ENCODE measurements at regions not wholly inside any gene's neighbourhood (a gene's known extent, or its start where the extent isn't known, plus 50 kb on each side); places are given as distances from the start of the nearest gene placed in this dataset.

DNA sequence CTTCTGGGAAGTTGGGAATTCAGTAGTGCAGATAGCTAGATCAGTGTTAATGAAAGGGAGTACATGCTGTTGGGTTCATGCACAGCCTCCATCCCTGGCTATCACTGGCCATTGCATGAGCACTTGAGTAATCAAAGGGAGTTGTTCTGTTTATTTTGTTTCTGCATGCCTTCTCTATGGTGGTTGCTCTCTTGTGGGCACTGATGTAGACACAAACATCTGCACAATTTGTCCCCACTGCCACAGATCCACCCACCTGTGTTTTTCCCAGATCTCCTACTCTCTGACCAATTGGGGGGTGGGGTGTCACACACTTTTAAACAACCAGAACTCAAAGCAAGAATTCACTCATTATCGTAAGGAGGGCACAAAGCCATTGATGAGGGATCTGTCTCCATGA, 89.7 kb upstream of the DHRS4 start:
- no peak overlapping the region for H3K27ac ChIP-seq (ENCODE audit: low read depth, low read length)
- H3K9me3 ChIP-seq (ENCODE audit: low read length), result no peaks in the 10 kb centered on the region
- no peak overlapping the region for H3K4me3 ChIP-seq (ENCODE audit: low read depth in 1 of 2, low read length in 2 of 2)
- no peaks in the 10 kb centered on the region for H3K4me1 ChIP-seq (ENCODE audit: insufficient read depth, low read length)
- H3K27me3 ChIP-seq (ENCODE audit: control insufficient read depth in 1 of 2, insufficient read depth in 2 of 2, low read length in 2 of 2), result no peaks in the 10 kb centered on the region
- H3K9ac ChIP-seq (ENCODE audit: low read length), result no peak overlapping the region
- no peaks in the 10 kb centered on the region for H3K36me3 ChIP-seq (ENCODE audit: insufficient read depth, low read length)

DNA sequence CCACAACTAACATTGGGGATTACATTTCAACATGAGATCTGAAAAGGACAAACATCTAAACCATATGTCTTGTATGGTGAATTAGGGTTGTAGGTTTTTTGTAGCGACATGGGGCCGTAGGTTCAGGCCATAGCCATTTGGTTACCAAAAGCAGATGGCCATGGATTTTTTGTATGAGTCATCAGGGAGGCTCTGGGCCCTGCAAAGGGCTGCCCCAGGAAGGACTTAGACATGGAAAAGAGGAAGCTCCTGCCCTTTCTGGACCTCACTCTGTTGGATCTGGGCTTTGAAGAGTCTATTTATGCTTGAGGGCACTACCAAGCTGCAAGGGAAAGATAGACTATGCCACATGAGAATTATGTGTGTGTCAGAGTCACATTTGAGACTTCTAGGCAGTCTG, 89.3 kb upstream of the DHRS4 start:
- Histone ChIP-seq H3K27ac (ENCODE audit: low read depth, low read length) (no peak overlapping the region), H3K36me3 (ENCODE audit: insufficient read depth, low read length) (no peaks in the 10 kb centered on the region), H3K9ac (ENCODE audit: low read length) (no peak overlapping the region), H3K4me1 (ENCODE audit: insufficient read depth, low read length) (no peaks in the 10 kb centered on the region), H3K4me3 (ENCODE audit: low read depth in 1 of 2, low read length in 2 of 2) (no peak overlapping the region), H3K9me3 (ENCODE audit: low read length) (no peaks in the 10 kb centered on the region), H3K27me3 (ENCODE audit: control insufficient read depth in 1 of 2, insufficient read depth in 2 of 2, low read length in 2 of 2) (no peaks in the 10 kb centered on the region)

DNA sequence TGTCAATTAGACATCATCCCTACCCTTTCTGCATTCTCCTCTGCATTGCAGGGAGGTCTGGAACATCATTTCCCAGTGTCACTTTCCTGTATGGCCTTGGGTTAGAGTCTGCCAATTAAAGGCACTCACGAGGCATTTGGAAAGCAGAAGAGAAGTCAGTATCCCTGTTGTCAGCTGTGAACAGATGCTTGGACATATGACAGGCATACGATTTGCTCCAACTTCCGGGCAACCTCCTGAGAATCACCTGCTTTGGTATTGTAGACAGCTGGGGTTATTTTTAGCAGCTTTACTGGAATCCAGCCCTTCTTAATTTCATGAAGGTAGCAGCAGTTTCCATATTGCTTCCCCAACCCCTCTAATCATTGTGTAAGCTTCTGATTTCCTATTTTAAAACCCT, 88.7 kb upstream of the DHRS4 start:
- H3K36me3 ChIP-seq (ENCODE audit: insufficient read depth, low read length), result no peaks in the 10 kb centered on the region
- H3K9me3 ChIP-seq (ENCODE audit: low read length), result no peaks in the 10 kb centered on the region
- H3K4me1 ChIP-seq (ENCODE audit: insufficient read depth, low read length), result no peaks in the 10 kb centered on the region
- no peak overlapping the region for H3K9ac ChIP-seq (ENCODE audit: low read length)
- H3K27me3 ChIP-seq (ENCODE audit: control insufficient read depth in 1 of 2, insufficient read depth in 2 of 2, low read length in 2 of 2), result no peaks in the 10 kb centered on the region
- no peak overlapping the region for H3K4me3 ChIP-seq (ENCODE audit: low read depth in 1 of 2, low read length in 2 of 2)
- no peak overlapping the region for H3K27ac ChIP-seq (ENCODE audit: low read depth, low read length)

DNA sequence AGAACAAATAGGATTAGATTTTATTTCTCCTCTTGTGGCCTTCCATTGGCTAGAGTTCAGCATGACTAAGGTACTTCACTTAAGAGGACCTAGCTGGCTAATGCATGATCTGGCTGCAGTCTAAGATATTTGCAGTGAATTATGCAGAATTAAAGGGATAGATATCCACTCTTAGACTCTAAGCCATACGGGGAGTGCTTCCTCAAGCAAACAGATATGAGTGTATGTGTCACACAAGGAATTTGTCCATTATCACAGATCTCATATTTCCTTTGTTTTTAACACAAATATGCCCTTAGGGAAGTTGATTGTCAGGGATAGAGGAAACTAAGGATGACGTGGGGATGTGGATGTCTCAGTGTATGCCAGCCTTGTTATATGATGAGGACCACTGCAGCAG, 88.1 kb upstream of the DHRS4 start:
- no peak overlapping the region for H3K9ac ChIP-seq (ENCODE audit: low read length)
- H3K4me1 ChIP-seq (ENCODE audit: insufficient read depth, low read length), result no peaks in the 10 kb centered on the region
- no peaks in the 10 kb centered on the region for H3K27me3 ChIP-seq (ENCODE audit: control insufficient read depth in 1 of 2, insufficient read depth in 2 of 2, low read length in 2 of 2)
- no peak overlapping the region for H3K4me3 ChIP-seq (ENCODE audit: low read depth in 1 of 2, low read length in 2 of 2)
- H3K36me3 ChIP-seq (ENCODE audit: insufficient read depth, low read length), result no peaks in the 10 kb centered on the region
- H3K9me3 ChIP-seq (ENCODE audit: low read length), result no peaks in the 10 kb centered on the region
- no peak overlapping the region for H3K27ac ChIP-seq (ENCODE audit: low read depth, low read length)

DNA sequence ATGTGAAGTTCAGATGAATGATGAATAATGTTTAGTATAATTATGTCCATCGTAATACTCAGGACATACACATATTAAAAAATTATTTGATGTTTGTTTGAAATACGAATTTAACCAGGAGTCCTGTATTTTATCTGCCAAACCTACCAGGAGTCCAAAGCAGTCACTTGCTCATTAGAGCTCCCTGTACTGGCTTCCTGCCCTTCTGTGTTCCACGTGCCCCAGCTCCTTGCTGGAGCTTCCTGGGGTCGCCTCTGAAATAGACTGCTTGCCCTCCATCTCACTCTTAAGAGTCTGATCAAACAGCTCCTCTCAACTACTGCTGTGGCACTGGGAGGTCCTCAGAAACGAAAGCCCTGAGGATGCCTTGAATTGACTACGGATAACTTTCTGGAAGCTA, 87.3 kb upstream of the DHRS4 start:
- Histone ChIP-seq H3K36me3 (ENCODE audit: insufficient read depth, low read length) (no peaks in the 10 kb centered on the region), H3K27me3 (ENCODE audit: control insufficient read depth in 1 of 2, insufficient read depth in 2 of 2, low read length in 2 of 2) (no peaks in the 10 kb centered on the region), H3K9me3 (ENCODE audit: low read length) (no peaks in the 10 kb centered on the region), H3K9ac (ENCODE audit: low read length) (no peak overlapping the region), H3K4me3 (ENCODE audit: low read depth in 1 of 2, low read length in 2 of 2) (no peak overlapping the region), H3K27ac (ENCODE audit: low read depth, low read length) (no peak overlapping the region), H3K4me1 (ENCODE audit: insufficient read depth, low read length) (no peaks in the 10 kb centered on the region)

DNA sequence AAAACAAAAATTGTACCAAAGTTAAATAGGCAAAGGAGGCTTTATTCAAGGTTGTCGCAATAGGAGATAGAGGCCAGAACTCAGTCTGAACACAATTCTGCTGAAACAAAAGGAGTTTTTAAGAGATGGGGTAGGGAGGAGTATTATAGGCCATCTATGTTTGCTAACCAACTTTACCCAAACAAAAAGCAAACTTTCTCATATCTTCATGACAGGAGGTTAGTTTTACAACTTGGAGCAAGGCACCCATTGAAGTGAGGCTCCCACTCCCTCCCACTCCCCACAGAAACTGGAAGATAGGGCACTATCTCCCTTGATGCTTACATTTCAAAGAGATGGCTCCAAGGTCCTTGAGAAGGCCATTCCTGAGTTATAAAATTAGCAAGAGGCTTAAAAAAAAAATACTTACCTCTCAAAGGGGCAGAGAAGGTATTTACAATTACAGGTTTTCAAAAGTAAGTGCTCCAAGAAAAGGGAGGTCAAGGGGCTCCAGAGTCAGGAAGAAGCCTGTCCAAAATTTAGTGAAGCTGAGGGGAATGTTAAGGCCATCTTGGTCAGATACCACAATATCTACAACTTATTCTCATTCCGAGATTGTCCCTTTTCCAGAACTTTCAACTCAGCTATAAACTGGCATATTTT, 84.4 kb upstream of the DHRS4 start:
- no peaks in the 10 kb centered on the region for H3K4me1 ChIP-seq (ENCODE audit: insufficient read depth, low read length)
- H3K27me3 ChIP-seq (ENCODE audit: control insufficient read depth in 1 of 2, insufficient read depth in 2 of 2, low read length in 2 of 2), result no peaks in the 10 kb centered on the region
- no peak overlapping the region for H3K9ac ChIP-seq (ENCODE audit: low read length)
- H3K27ac ChIP-seq (ENCODE audit: low read depth, low read length), result no peak overlapping the region
- H3K36me3 ChIP-seq (ENCODE audit: insufficient read depth, low read length), result no peaks in the 10 kb centered on the region
- H3K4me3 ChIP-seq (ENCODE audit: low read depth in 1 of 2, low read length in 2 of 2), result no peak overlapping the region
- H3K9me3 ChIP-seq (ENCODE audit: low read length), result no peaks in the 10 kb centered on the region

DNA sequence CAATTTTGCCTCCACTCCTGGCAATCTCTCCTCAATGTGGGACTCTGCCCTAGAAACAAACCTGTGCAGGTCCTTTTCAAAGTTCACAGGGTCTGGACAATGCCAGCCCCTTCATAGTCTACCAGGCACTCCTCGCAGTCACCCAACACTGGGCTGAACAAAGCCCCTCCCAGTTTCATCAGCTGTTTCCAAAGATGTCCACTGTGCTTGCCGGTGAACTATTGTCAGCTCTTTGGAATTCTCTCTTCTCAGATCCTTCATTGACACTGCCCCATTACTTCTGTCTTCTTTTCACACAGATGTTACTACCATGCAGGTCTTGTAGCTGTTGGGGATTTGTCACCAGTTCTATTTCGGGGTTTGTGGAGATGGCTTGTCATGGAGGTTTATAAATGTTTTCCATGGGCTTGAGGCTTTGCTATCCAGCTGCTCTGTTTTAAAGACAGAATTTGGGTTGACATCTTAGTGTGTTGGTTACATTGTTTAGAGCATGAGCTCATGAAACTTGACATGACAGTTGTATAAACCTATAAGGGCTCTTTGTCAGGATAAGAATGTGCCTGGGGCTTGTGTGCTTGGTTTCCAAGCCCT, 77.3 kb upstream of the DHRS4 start:
- no peak overlapping the region for H3K27ac ChIP-seq (ENCODE audit: low read depth, low read length)
- H3K9me3 ChIP-seq (ENCODE audit: low read length), result no peaks in the 10 kb centered on the region
- H3K27me3 ChIP-seq (ENCODE audit: control insufficient read depth in 1 of 2, insufficient read depth in 2 of 2, low read length in 2 of 2), result no peaks in the 10 kb centered on the region
- H3K9ac ChIP-seq (ENCODE audit: low read length), result no peak overlapping the region
- H3K4me1 ChIP-seq (ENCODE audit: insufficient read depth, low read length), result no peaks in the 10 kb centered on the region
- no peaks in the 10 kb centered on the region for H3K36me3 ChIP-seq (ENCODE audit: insufficient read depth, low read length)
- no peak overlapping the region for H3K4me3 ChIP-seq (ENCODE audit: low read depth in 1 of 2, low read length in 2 of 2)

DNA sequence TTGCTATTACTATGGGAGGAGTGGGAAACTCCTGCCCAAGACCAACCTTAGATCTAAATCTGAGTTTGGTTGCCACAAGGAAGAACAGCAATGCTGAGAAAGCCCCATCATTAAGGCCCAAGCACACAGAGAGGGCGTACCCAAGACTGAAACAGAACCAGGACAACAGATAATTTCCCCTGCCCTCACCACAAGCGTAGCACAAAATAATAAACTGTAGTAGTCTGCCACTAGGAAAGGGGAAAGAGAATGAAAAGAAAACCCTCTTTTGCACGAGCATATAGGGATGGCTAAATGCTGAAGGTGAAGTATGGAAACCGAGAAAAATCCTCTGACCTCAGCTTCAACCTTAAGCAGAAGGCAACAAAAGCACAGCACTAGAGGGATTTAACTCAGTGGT, 76.5 kb upstream of the DHRS4 start:
- Histone ChIP-seq H3K27ac (ENCODE audit: low read depth, low read length) (no peak overlapping the region), H3K27me3 (ENCODE audit: control insufficient read depth in 1 of 2, insufficient read depth in 2 of 2, low read length in 2 of 2) (no peaks in the 10 kb centered on the region), H3K9ac (ENCODE audit: low read length) (no peak overlapping the region), H3K4me1 (ENCODE audit: insufficient read depth, low read length) (no peaks in the 10 kb centered on the region), H3K4me3 (ENCODE audit: low read depth in 1 of 2, low read length in 2 of 2) (no peak overlapping the region), H3K9me3 (ENCODE audit: low read length) (no peaks in the 10 kb centered on the region), H3K36me3 (ENCODE audit: insufficient read depth, low read length) (no peaks in the 10 kb centered on the region)

DNA sequence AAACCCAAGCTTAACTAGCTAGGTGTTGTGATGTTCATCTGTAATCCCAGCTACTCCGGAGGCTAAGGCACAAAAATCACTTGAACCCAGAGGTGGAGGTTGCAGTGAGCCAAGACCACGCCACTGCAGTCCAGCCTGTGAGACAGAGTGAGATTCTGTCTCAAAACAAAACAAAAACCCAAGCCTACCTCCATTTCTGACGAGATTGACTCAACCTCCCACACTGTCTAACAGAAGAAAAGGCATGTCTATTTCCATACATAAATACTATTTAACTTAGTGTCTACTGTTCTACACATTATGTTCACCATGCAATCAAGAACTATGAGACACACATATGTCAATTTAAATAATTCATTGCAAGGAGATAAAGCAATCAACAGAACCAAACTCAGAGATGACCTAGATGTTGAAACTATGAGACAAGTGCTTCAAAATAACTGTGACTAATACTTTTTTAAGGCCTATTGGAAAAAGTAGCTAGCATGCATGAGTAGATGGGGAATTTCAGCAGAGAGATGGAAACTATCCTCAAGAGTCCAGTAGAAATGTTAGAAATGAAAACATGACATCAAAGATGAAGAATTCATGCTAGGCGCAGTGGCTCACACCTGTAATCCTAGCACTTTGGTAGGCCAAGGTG, 75.9 kb upstream of the DHRS4 start:
- Histone ChIP-seq H3K4me1 (ENCODE audit: insufficient read depth, low read length) (no peaks in the 10 kb centered on the region), H3K36me3 (ENCODE audit: insufficient read depth, low read length) (no peaks in the 10 kb centered on the region), H3K9ac (ENCODE audit: low read length) (no peak overlapping the region), H3K27me3 (ENCODE audit: control insufficient read depth in 1 of 2, insufficient read depth in 2 of 2, low read length in 2 of 2) (no peaks in the 10 kb centered on the region), H3K9me3 (ENCODE audit: low read length) (no peaks in the 10 kb centered on the region), H3K4me3 (ENCODE audit: low read depth in 1 of 2, low read length in 2 of 2) (no peak overlapping the region), H3K27ac (ENCODE audit: low read depth, low read length) (no peak overlapping the region)

DNA sequence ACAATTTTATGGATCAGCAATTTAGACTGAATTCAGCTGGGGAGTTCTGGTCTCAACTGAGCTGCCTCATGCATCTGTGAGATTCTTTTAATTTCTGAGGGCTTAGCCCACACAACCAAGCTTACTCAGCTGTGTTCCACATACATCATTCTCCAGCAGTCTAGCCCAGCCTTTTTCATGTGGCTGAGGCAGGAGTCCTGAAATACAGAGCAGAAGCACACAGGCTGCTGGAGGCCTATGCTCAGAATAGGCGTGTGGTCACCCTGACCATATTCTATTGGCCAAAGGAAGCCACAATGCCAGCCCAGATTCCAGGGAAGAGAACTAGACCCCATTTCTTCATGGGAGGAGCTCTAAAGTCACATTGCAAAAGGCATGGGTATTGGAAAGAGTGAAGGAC, 72.3 kb upstream of the DHRS4 start:
- no peaks in the 10 kb centered on the region for H3K36me3 ChIP-seq (ENCODE audit: insufficient read depth, low read length)
- H3K27ac ChIP-seq (ENCODE audit: low read depth, low read length), result no peak overlapping the region
- H3K27me3 ChIP-seq (ENCODE audit: control insufficient read depth in 1 of 2, insufficient read depth in 2 of 2, low read length in 2 of 2), result no peaks in the 10 kb centered on the region
- no peaks in the 10 kb centered on the region for H3K9me3 ChIP-seq (ENCODE audit: low read length)
- no peak overlapping the region for H3K4me3 ChIP-seq (ENCODE audit: low read depth in 1 of 2, low read length in 2 of 2)
- no peaks in the 10 kb centered on the region for H3K4me1 ChIP-seq (ENCODE audit: insufficient read depth, low read length)
- no peak overlapping the region for H3K9ac ChIP-seq (ENCODE audit: low read length)

DNA sequence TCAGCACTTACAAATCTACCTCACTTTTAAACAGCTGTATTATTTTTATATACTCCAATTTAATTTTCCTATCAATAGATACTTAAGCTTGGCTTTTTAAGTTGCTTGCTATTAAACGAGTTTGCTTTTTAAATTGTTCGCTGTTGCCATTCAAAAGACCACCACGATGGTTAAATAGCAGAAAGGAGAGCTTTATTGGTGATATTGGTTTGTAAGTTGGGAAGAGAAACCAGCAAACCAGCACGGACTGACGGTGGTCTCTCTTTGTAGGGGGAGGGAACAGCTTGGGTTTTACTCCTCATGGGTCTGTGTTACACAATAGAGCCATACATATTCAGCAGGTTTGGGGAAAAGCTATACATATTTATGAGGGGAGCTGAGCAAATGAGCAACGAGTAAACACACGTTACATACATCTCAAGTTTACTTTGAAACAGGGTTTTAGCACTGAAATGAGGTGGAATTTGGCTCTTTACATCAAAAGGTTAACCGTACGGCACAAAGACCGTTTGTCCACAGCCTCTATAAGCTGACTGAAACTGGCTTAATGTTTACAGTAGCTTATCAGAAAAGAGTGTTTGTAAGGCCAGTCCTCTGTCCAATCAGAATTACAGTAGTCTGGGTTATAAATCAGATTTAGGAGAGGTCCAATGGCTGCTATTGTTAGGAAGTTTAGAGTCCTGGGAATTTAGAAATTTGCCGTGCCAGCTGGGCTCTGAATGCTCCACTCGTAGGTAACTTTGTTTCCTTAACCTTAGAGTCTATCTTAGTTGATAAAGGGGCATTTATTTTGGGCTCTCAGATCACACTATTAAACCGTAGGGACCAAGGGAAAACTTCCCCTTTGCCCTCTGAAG, 69.7 kb upstream of the DHRS4 start:
- Histone ChIP-seq H3K36me3 (ENCODE audit: insufficient read depth, low read length) (no peaks in the 10 kb centered on the region), H3K4me3 (ENCODE audit: low read depth in 1 of 2, low read length in 2 of 2) (no peak overlapping the region), H3K27me3 (ENCODE audit: control insufficient read depth in 1 of 2, insufficient read depth in 2 of 2, low read length in 2 of 2) (no peaks in the 10 kb centered on the region), H3K27ac (ENCODE audit: low read depth, low read length) (no peak overlapping the region), H3K4me1 (ENCODE audit: insufficient read depth, low read length) (no peaks in the 10 kb centered on the region), H3K9me3 (ENCODE audit: low read length) (peaks cover 5% of the 10 kb centered on the region), H3K9ac (ENCODE audit: low read length) (no peak overlapping the region)

Measured in muscle layer of colon (tissue), 2 donors.